NT2/D1 (cell line): ENCODE measurements at regions not wholly inside any gene's neighbourhood (a gene's known extent, or its start where the extent isn't known, plus 50 kb on each side); places are given as distances from the start of the nearest gene placed in this dataset.

Source experiments
- SUZ12 ChIP-seq: IDR thresholded peaks from 2 replicates; pipeline ENCODE4 v1.6.1; 2011; ENCODE audit not compliant: insufficient read length, insufficient read depth; ENCODE audit errors: extremely low read depth
- YY1 ChIP-seq: IDR thresholded peaks from 2 replicates; pipeline ENCODE4 v1.6.1; 2011; ENCODE audit not compliant: insufficient read length, insufficient read depth
- ZNF274 ChIP-seq: IDR thresholded peaks from 2 replicates; pipeline ENCODE4 v1.6.1; 2011; ENCODE audit warnings: mild to moderate bottlenecking, low read depth, low read length

- TF ChIP-seq YY1 (no peak), SUZ12 (no peak), ZNF274 (no peak)
Measured at GRCh38 chr7:47125529-47125928, 456.4 kb downstream of the TNS3 start.
